HUES6 (cell line): ENCODE measurements at regions not wholly inside any gene's neighbourhood (a gene's known extent, or its start where the extent isn't known, plus 50 kb on each side); places are given as distances from the start of the nearest gene placed in this dataset.

ENCODE experiments used
- H3K27ac ChIP-seq: 2 replicates; pipeline ENCODE4 v1.7.0; 2013; ENCODE audit warnings: low read depth, mild to moderate bottlenecking, low read length, inconsistent platforms
- H3K27me3 ChIP-seq: 2 replicates; pipeline ENCODE4 v1.6.1; 2013; ENCODE audit warnings: low read length; ENCODE audit not compliant: control insufficient read depth, insufficient read depth
- H3K36me3 ChIP-seq: 2 replicates; pipeline ENCODE4 v1.6.1; 2013; ENCODE audit warnings: low read length; ENCODE audit not compliant: control insufficient read depth, insufficient read depth
- H3K4me1 ChIP-seq: 2 replicates; pipeline ENCODE4 v1.6.1; 2013; ENCODE audit warnings: low read length; ENCODE audit not compliant: control insufficient read depth, insufficient read depth
- H3K4me3 ChIP-seq: 2 replicates; pipeline ENCODE4 v1.5.1; 2013; ENCODE audit warnings: low read depth, low read length
- H3K9ac ChIP-seq: one replicate; pipeline ENCODE4 v1.6.1; 2013; ENCODE audit warnings: mild to moderate bottlenecking, low read length
- H3K9me3 ChIP-seq: 2 replicates; pipeline ENCODE4 v1.6.1; 2013; ENCODE audit warnings: low read depth, low read length; ENCODE audit not compliant: control insufficient read depth, insufficient read depth

GRCh38 chr3:124263168-124263567 is 271.2 kb upstream of the ROPN1 start:
- Histone ChIP-seq H3K27ac (no peak overlapping the region), H3K36me3 (no peaks in the 10 kb centered on the region), H3K9ac (no peak overlapping the region), H3K4me1 (peaks cover 22% of the 10 kb centered on the region), H3K9me3 (no peaks in the 10 kb centered on the region), H3K4me3 (no peak overlapping the region), H3K27me3 (no peaks in the 10 kb centered on the region)

- peaks cover 20% of the 10 kb centered on the region; the same call in 1 of the 2 replicates for H3K4me1 ChIP-seq
- H3K9me3 ChIP-seq = no peaks in the 10 kb centered on the region
- no peak overlapping the region for H3K9ac ChIP-seq
- H3K27me3 ChIP-seq = no peaks in the 10 kb centered on the region
- no peak overlapping the region for H3K27ac ChIP-seq
- H3K4me3 ChIP-seq = no peak overlapping the region
- H3K36me3 ChIP-seq = no peaks in the 10 kb centered on the region
Observed at GRCh38 chr3:124264346-124264745, 272.4 kb upstream of the ROPN1 start.

- H3K4me3 ChIP-seq = no peak overlapping the region
- no peak overlapping the region for H3K27ac ChIP-seq
- H3K36me3 ChIP-seq = no peaks in the 10 kb centered on the region
- H3K9ac ChIP-seq = no peak overlapping the region
- no peaks in the 10 kb centered on the region for H3K27me3 ChIP-seq
- H3K9me3 ChIP-seq = no peaks in the 10 kb centered on the region
- H3K4me1 ChIP-seq = peaks cover 5% of the 10 kb centered on the region; the same call in 1 of the 2 replicates
Observed at GRCh38 chr3:124266487-124266886, 274.6 kb upstream of the ROPN1 start.

GRCh38 chr3:124267406-124267805 is 275.5 kb upstream of the ROPN1 start:
- Histone ChIP-seq H3K27me3 (no peaks in the 10 kb centered on the region), H3K4me1 (peaks cover 3% of the 10 kb centered on the region; the same call in 1 of the 2 replicates), H3K9ac (no peak overlapping the region), H3K36me3 (no peaks in the 10 kb centered on the region), H3K9me3 (no peaks in the 10 kb centered on the region), H3K4me3 (no peak overlapping the region), H3K27ac (no peak overlapping the region)

- H3K4me1 ChIP-seq = no peaks in the 10 kb centered on the region; the same call in 1 of the 2 replicates
- no peaks in the 10 kb centered on the region for H3K36me3 ChIP-seq
- H3K9me3 ChIP-seq = no peaks in the 10 kb centered on the region
- H3K27ac ChIP-seq = no peak overlapping the region
- H3K27me3 ChIP-seq = no peaks in the 10 kb centered on the region
- H3K9ac ChIP-seq = no peak overlapping the region
- H3K4me3 ChIP-seq = no peak overlapping the region
Observed at GRCh38 chr3:124268355-124268754, 276.4 kb upstream of the ROPN1 start.

- Histone ChIP-seq H3K4me1 (no peaks in the 10 kb centered on the region; the same call in 1 of the 2 replicates), H3K4me3 (no peak overlapping the region), H3K9ac (no peak overlapping the region), H3K27ac (no peak overlapping the region), H3K9me3 (no peaks in the 10 kb centered on the region), H3K36me3 (no peaks in the 10 kb centered on the region), H3K27me3 (no peaks in the 10 kb centered on the region)
Observed at GRCh38 chr3:124269619-124270018, 277.7 kb upstream of the ROPN1 start.

- H3K4me1 ChIP-seq = peaks cover 9% of the 10 kb centered on the region; the same call in 1 of the 2 replicates
- H3K4me3 ChIP-seq = no peak overlapping the region
- no peaks in the 10 kb centered on the region for H3K27me3 ChIP-seq
- no peak overlapping the region for H3K27ac ChIP-seq
- no peaks in the 10 kb centered on the region for H3K9me3 ChIP-seq
- H3K36me3 ChIP-seq = no peaks in the 10 kb centered on the region
- no peak overlapping the region for H3K9ac ChIP-seq
Observed at GRCh38 chr3:124272605-124273151, 280.8 kb upstream of the ROPN1 start.

- Histone ChIP-seq H3K36me3 (no peaks in the 10 kb centered on the region), H3K27ac (no peak overlapping the region), H3K9me3 (no peaks in the 10 kb centered on the region), H3K9ac (no peak overlapping the region), H3K27me3 (no peaks in the 10 kb centered on the region), H3K4me3 (no peak overlapping the region), H3K4me1 (peaks cover 9% of the 10 kb centered on the region; the same call in 1 of the 2 replicates)
Observed at GRCh38 chr3:124273651-124274050, 281.7 kb upstream of the ROPN1 start.

- no peaks in the 10 kb centered on the region for H3K27me3 ChIP-seq
- H3K4me1 ChIP-seq = peaks cover 9% of the 10 kb centered on the region; the same call in 1 of the 2 replicates
- no peak overlapping the region for H3K27ac ChIP-seq
- no peak overlapping the region for H3K4me3 ChIP-seq
- no peaks in the 10 kb centered on the region for H3K36me3 ChIP-seq
- no peak overlapping the region for H3K9ac ChIP-seq
- no peaks in the 10 kb centered on the region for H3K9me3 ChIP-seq
Observed at GRCh38 chr3:124274051-124274450, 282.1 kb upstream of the ROPN1 start.

GRCh38 chr3:124275412-124275811 is 283.5 kb upstream of the ROPN1 start:
- Histone ChIP-seq H3K27ac (no peak overlapping the region), H3K4me1 (peaks cover 9% of the 10 kb centered on the region; the same call in 1 of the 2 replicates), H3K4me3 (no peak overlapping the region), H3K9ac (no peak overlapping the region), H3K9me3 (no peaks in the 10 kb centered on the region), H3K36me3 (no peaks in the 10 kb centered on the region), H3K27me3 (no peaks in the 10 kb centered on the region)

GRCh38 chr3:124276133-124276532 is 284.2 kb upstream of the ROPN1 start:
- H3K36me3 ChIP-seq = no peaks in the 10 kb centered on the region
- no peak overlapping the region for H3K4me3 ChIP-seq
- no peaks in the 10 kb centered on the region for H3K9me3 ChIP-seq
- H3K4me1 ChIP-seq = peaks cover 9% of the 10 kb centered on the region; the same call in 1 of the 2 replicates
- no peak overlapping the region for H3K9ac ChIP-seq
- no peaks in the 10 kb centered on the region for H3K27me3 ChIP-seq
- H3K27ac ChIP-seq = no peak overlapping the region
